Body of pancreas (tissue), 4 donors: ENCODE measurements at regions not wholly inside any gene's neighbourhood (a gene's known extent, or its start where the extent isn't known, plus 50 kb on each side); places are given as distances from the start of the nearest gene placed in this dataset.
"Not testable (repeated sequence)": the region's sequence is repeated elsewhere in the genome, so short reads cannot be mapped to it uniquely, and the experiment has no call there.

ENCODE experiments used
- ATAC-seq: fragments of 150-250 bp; one replicate; pipeline ENCODE4 v1.9.1; 2016
- DNase-seq, 4 donors: peaks; one replicate each; pipeline ENCODE4 v3.0.0-alpha.2; 2019
- H3K27ac ChIP-seq, 4 donors: fragments of 200-600 bp; sonication (generic); 1 replicate in 3 of 4; 2 replicates in 1 of 4; pipeline versions ENCODE4 v1.5.1 to v1.6.1; 2016 to 2019; ENCODE audit warnings: mild to moderate bottlenecking in 1 of 4, mixed read lengths in 1 of 4, moderate library complexity in 1 of 4
- H3K27me3 ChIP-seq, 2 donors: fragments of 200-600 bp; sonication (generic); one replicate each; pipeline ENCODE4 v1.6.0; 2016; ENCODE audit warnings: mild to moderate bottlenecking in 1 of 2
- H3K36me3 ChIP-seq, 2 donors: fragments of 200-600 bp; sonication (generic); replicated peaks in 1 of 2; 2 replicates each; pipeline ENCODE4 v1.5.1; 2016; ENCODE audit warnings: low read depth in 2 of 2; ENCODE audit not compliant: insufficient read depth in 1 of 2
- H3K4me1 ChIP-seq: fragments of 200-600 bp; sonication (generic); one replicate; pipeline ENCODE4 v1.6.0; 2016
- H3K4me3 ChIP-seq, 2 donors: fragments of 200-600 bp; sonication (generic); 1 replicate in 1 of 2; 2 replicates in 1 of 2; pipeline ENCODE4 v1.5.1; 2016 to 2019
- H3K9me3 ChIP-seq, 3 donors: fragments of 200-600 bp; sonication (generic); 1 replicate in 2 of 3; 2 replicates in 1 of 3; pipeline ENCODE4 v1.5.1; 2016
- CTCF ChIP-seq, 7 experiments: fragments of 450-650 bp in 4 of 7; fragments of 200-600 bp in 3 of 7; sonication (generic) in 3 of 7; IDR thresholded peaks; one replicate each; pipeline ENCODE4 v1.5.1; 2016 to 2019; ENCODE audit warnings: antibody characterized with exemption in 7 of 7
- POLR2A ChIP-seq, 3 donors: fragments of 450-650 bp; IDR thresholded peaks; one replicate each; pipeline ENCODE4 v1.6.1; 2016; ENCODE audit warnings: antibody characterized with exemption in 3 of 3, mild to moderate bottlenecking in 2 of 3
- WGBS, 2 donors: methylation state at CpG; one replicate each; pipeline ENCODE4 v1.1.5; 2017; 5-methylcytosine and 5-hydroxymethylcytosine counted together
- intact Hi-C: fragments of 100-400 bp; cut with DNase I; formaldehyde crosslinking; loops from one replicate; pipeline ENCODE4 v1.15.1; 2023

GRCh38 chr3:40756500-40756899, 231.7 kb downstream of the ZNF621 start:
- Histone ChIP-seq H3K4me3 (no peak overlapping the region), H3K27me3 (no peaks in the 10 kb centered on the region), H3K4me1 (no peaks in the 10 kb centered on the region), H3K36me3 (no peaks in the 10 kb centered on the region), H3K9me3 (no peaks in the 10 kb centered on the region), H3K27ac (no peak overlapping the region)
- intact Hi-C loops, result no loop called here
- 82 to 91% methylated on average over 1 of the region's 1 CpG for WGBS, 2 donors
- TF ChIP-seq CTCF (IDR thresholded peaks at IDR 0.05) (no peak), POLR2A (IDR thresholded peaks at IDR 0.05) (no peak)
- DNase-seq (no peak), ATAC-seq (no peak)

- H3K4me1 ChIP-seq, H3K27ac ChIP-seq, DNase-seq, ATAC-seq, intact Hi-C loops, H3K4me3 ChIP-seq, H3K36me3 ChIP-seq, H3K27me3 ChIP-seq, H3K9me3 ChIP-seq: not testable (repeated sequence)
- 63 to 85% methylated on average over 1 of the region's 1 CpG for WGBS, 2 donors
Measured at GRCh38 chr3:40762771-40763170, 238.0 kb downstream of the ZNF621 start.

DNA sequence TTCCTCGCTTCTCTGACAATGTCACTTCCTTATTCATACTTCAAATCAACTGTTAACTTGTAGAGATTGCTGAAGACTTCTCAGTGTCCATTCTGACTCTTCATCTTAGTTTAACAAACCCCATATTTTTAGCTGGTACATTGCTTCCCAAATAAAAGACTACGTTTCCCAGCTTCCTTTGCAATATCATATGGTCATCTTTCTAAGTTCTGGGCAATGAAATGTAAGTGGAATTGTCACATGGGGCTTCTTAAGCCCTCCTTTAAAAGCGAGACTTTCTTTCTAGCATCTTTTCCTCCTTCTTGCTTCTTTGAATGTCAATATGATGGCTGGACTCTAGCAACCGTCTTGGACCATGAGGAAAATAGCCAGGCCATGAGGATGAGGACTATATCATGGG, 239.0 kb downstream of the ZNF621 start:
- no peak overlapping the region for H3K4me3 ChIP-seq
- DNase-seq, result no peak
- no peak for TF ChIP-seq CTCF (IDR thresholded peaks at IDR 0.05)
- no peak for TF ChIP-seq POLR2A (IDR thresholded peaks at IDR 0.05)
- H3K36me3 ChIP-seq, result no peaks in the 10 kb centered on the region
- H3K27ac ChIP-seq, result no peak overlapping the region
- no peak for ATAC-seq
- 77 to 90% methylated on average over 4 of the region's 4 CpGs for WGBS, 2 donors
- intact Hi-C loops, result no loop called here
- H3K9me3 ChIP-seq, result peaks cover 0 to 4% (median 0%) of the 10 kb centered on the region in 3 donors
- no peaks in the 10 kb centered on the region for H3K4me1 ChIP-seq
- H3K27me3 ChIP-seq, result no peaks in the 10 kb centered on the region

DNA sequence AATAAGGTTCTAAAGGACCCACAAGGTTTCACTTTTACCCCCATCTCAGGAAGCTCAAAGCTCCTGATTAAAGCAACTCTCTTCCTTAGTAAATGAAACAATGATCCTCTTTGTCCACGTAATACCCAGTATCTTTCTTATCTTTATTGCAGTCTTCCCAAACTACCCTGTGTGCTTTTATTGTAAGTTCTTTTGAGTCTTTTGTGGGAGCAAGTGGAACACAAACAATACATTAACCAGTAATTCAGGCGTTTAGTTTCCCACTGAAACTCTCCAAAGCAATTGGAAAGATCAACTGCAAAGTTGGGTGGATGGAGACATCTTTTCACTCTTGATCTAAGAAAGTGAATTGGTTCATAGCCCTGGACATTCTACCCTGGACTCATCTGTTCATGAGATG, 240.0 kb downstream of the ZNF621 start:
- intact Hi-C loops, result no loop called here
- Histone ChIP-seq H3K36me3 (no peaks in the 10 kb centered on the region), H3K4me1 (no peaks in the 10 kb centered on the region), H3K27me3 (no peaks in the 10 kb centered on the region), H3K9me3 (peaks cover 0 to 4% (median 0%) of the 10 kb centered on the region in 3 donors), H3K27ac (no peak overlapping the region), H3K4me3 (no peak overlapping the region)
- ATAC-seq, result no peak
- 34 to 39% methylated on average over 2 of the region's 2 CpGs for WGBS, 2 donors
- TF ChIP-seq POLR2A (IDR thresholded peaks at IDR 0.05) (no peak), CTCF (IDR thresholded peaks at IDR 0.05) (no peak)
- DNase-seq, result no peak

DNA sequence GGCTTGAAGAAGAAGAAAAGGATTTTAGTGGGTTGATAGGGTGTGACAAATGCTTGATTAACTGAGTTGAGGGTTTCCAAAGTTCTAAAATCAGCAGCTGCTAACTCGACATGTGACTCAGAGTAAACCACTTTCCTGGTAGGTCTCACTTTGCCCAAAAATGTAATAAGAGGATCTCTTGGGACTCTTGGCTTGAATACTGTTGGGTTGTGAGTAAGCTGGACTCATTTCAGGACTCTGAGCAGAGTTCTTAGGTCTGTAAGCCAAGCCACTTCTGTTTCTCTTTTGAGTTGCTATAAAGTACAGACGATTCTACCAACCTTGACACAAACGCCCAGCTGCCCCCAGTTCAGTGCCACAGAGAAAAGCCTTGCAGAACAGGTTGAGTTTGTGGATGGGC, 241.1 kb downstream of the ZNF621 start:
- no peak for ATAC-seq
- intact Hi-C loops, result no loop called here
- WGBS, 2 donors, result 62% methylated on average over 3 of the region's 3 CpGs

More for the DNA sequence above, 241.1 kb downstream of the ZNF621 start:
- no peak for DNase-seq
- TF ChIP-seq CTCF (IDR thresholded peaks at IDR 0.05), result no peak
- TF ChIP-seq POLR2A (IDR thresholded peaks at IDR 0.05), result no peak
- H3K4me1 ChIP-seq, result no peaks in the 10 kb centered on the region
- peaks cover 0 to 4% (median 0%) of the 10 kb centered on the region in 3 donors for H3K9me3 ChIP-seq
- H3K27me3 ChIP-seq, result no peaks in the 10 kb centered on the region
- H3K36me3 ChIP-seq, result no peaks in the 10 kb centered on the region
- H3K27ac ChIP-seq, result no peak overlapping the region
- H3K4me3 ChIP-seq, result no peak overlapping the region
